H9 (cell line): ENCODE measurements at regions not wholly inside any gene's neighbourhood (a gene's known extent, or its start where the extent isn't known, plus 50 kb on each side); places are given as distances from the start of the nearest gene placed in this dataset.

Source experiments
- DNase-seq: peaks from one replicate; pipeline ENCODE4 v3.0.0-alpha.2; 2017
- H2AFZ ChIP-seq: one replicate; pipeline ENCODE4 v1.6.1; 2013; ENCODE audit warnings: mild to moderate bottlenecking, low read length, control low read depth, moderate library complexity
- H2AK5ac ChIP-seq: 2 replicates; pipeline ENCODE4 v1.6.1; 2013; ENCODE audit warnings: low read length, control low read depth, mixed read lengths; ENCODE audit not compliant: insufficient read length
- H2BK120ac ChIP-seq: one replicate; pipeline ENCODE4 v1.6.1; 2013; ENCODE audit warnings: low read depth, mild to moderate bottlenecking, low read length, control low read depth, inconsistent platforms; ENCODE audit not compliant: poor library complexity, severe bottlenecking
- H2BK12ac ChIP-seq: 2 replicates; pipeline ENCODE4 v1.6.1; 2013; ENCODE audit warnings: low read length, control low read depth, mixed read lengths, low read depth; ENCODE audit not compliant: insufficient read length
- H2BK15ac ChIP-seq: 2 replicates; pipeline ENCODE4 v1.6.1; 2013; ENCODE audit warnings: low read depth, low read length, control low read depth
- H2BK20ac ChIP-seq: one replicate; pipeline ENCODE4 v1.6.1; 2013; ENCODE audit warnings: low read depth, mild to moderate bottlenecking, low read length, control low read depth, inconsistent platforms; ENCODE audit not compliant: poor library complexity, severe bottlenecking
- H2BK5ac ChIP-seq: 2 replicates; pipeline ENCODE4 v1.6.1; 2013; ENCODE audit warnings: low read length, control low read depth, mixed read lengths; ENCODE audit not compliant: insufficient read length
- H3K14ac ChIP-seq: 2 replicates; pipeline ENCODE4 v1.6.1; 2013; ENCODE audit warnings: low read length, control low read depth; ENCODE audit not compliant: insufficient read depth
- H3K18ac ChIP-seq: 2 replicates; pipeline ENCODE4 v1.6.1; 2013; ENCODE audit warnings: low read depth, mild to moderate bottlenecking, mixed read lengths, low read length, control low read depth; ENCODE audit not compliant: insufficient read length
- H3K23ac ChIP-seq: 2 replicates; pipeline ENCODE4 v1.6.1; 2013; ENCODE audit warnings: low read length, control low read depth, mixed read lengths, low read depth; ENCODE audit not compliant: insufficient read length
- H3K23me2 ChIP-seq: 2 replicates; pipeline ENCODE4 v1.6.1; 2013; ENCODE audit warnings: low read depth, mild to moderate bottlenecking, mixed read lengths, low read length, control low read depth; ENCODE audit not compliant: insufficient read length, poor library complexity, severe bottlenecking
- H3K27ac ChIP-seq: 2 replicates; pipeline ENCODE4 v1.5.1; 2013; ENCODE audit warnings: low read length, control low read depth, mixed read lengths, low read depth; ENCODE audit not compliant: insufficient read length
- H3K27me3 ChIP-seq: 2 replicates; pipeline ENCODE4 v1.6.1; 2013; ENCODE audit warnings: low read length, control low read depth, inconsistent platforms; ENCODE audit not compliant: insufficient read depth
- H3K4ac ChIP-seq: 2 replicates; pipeline ENCODE4 v1.6.1; 2013; ENCODE audit warnings: low read depth, mild to moderate bottlenecking, control low read depth, inconsistent platforms, low read length, moderate library complexity
- H3K4me1 ChIP-seq: 2 replicates; pipeline ENCODE4 v1.6.1; 2013; ENCODE audit warnings: low read length, control low read depth, inconsistent platforms; ENCODE audit not compliant: insufficient read depth
- H3K4me2 ChIP-seq: 2 replicates; pipeline ENCODE4 v1.6.1; 2013; ENCODE audit warnings: low read length, control low read depth, mixed read lengths; ENCODE audit not compliant: insufficient read length, insufficient read depth
- H3K56ac ChIP-seq: 2 replicates; pipeline ENCODE4 v1.6.1; 2013; ENCODE audit warnings: low read depth, mild to moderate bottlenecking, mixed read lengths, low read length, control low read depth; ENCODE audit not compliant: insufficient read length
- H3K79me1 ChIP-seq: 2 replicates; pipeline ENCODE4 v1.6.1; 2013; ENCODE audit warnings: low read depth, mild to moderate bottlenecking, moderate library complexity, low read length, control low read depth, inconsistent platforms; ENCODE audit not compliant: insufficient read depth, poor library complexity, severe bottlenecking
- H3K79me2 ChIP-seq: 2 replicates; pipeline ENCODE4 v1.6.1; 2013; ENCODE audit warnings: low read length, control low read depth, inconsistent platforms; ENCODE audit not compliant: insufficient read depth
- H3K9ac ChIP-seq: 2 replicates; pipeline ENCODE4 v1.6.1; 2013; ENCODE audit warnings: low read length, control low read depth, mixed read lengths; ENCODE audit not compliant: insufficient read length; ENCODE audit errors: extremely low read depth
- H3K9me3 ChIP-seq: one replicate; pipeline ENCODE4 v1.6.1; 2013; ENCODE audit warnings: low read depth, low read length, inconsistent platforms; ENCODE audit not compliant: control insufficient read depth
- H3T11ph ChIP-seq: one replicate; pipeline ENCODE4 v1.6.1; 2013; ENCODE audit warnings: mild to moderate bottlenecking, low read length, control low read depth, inconsistent platforms
- H4K20me1 ChIP-seq: one replicate; pipeline ENCODE4 v1.6.1; 2013; ENCODE audit not compliant: control insufficient read depth, insufficient read length, insufficient read depth
- H4K5ac ChIP-seq: 2 replicates; pipeline ENCODE4 v1.6.1; 2013; ENCODE audit warnings: low read depth, mild to moderate bottlenecking, mixed read lengths, low read length, control low read depth; ENCODE audit not compliant: insufficient read length
- H4K8ac ChIP-seq: replicated peaks from 2 replicates; pipeline ENCODE4 v1.6.1; 2013; ENCODE audit warnings: low read length, control low read depth, mixed read lengths, low read depth; ENCODE audit not compliant: insufficient read length
- H4K91ac ChIP-seq: 2 replicates; pipeline ENCODE4 v1.6.1; 2013; ENCODE audit warnings: low read depth, mild to moderate bottlenecking, moderate library complexity, mixed read lengths, low read length, control low read depth; ENCODE audit not compliant: insufficient read length
- H3K27ac Mint-ChIP-seq, 3 experiments: 2 replicates in 2 of 3; 3 replicates in 1 of 3; pipeline ENCODE4 v1.8.0; 2020 to 2021; ENCODE audit warnings: mixed read lengths in 3 of 3, mild to moderate bottlenecking in 1 of 3, moderate library complexity in 1 of 3
- H3K27me3 Mint-ChIP-seq: 2 replicates; pipeline ENCODE4 v1.8.0; 2021; ENCODE audit warnings: low read depth, mild to moderate bottlenecking, moderate library complexity, mixed read lengths
- H3K36me3 Mint-ChIP-seq, 3 experiments: 2 replicates in 2 of 3; 3 replicates in 1 of 3; pipeline ENCODE4 v1.8.0; 2020 to 2021; ENCODE audit warnings: low read depth in 3 of 3, mixed read lengths in 3 of 3; ENCODE audit not compliant: insufficient read depth in 1 of 3
- H3K4me1 Mint-ChIP-seq, 2 experiments: 2 replicates each; pipeline ENCODE4 v1.8.0; 2020; ENCODE audit warnings: mixed read lengths in 2 of 2
- H3K4me3 Mint-ChIP-seq, 2 experiments: 2 replicates in 1 of 2; 3 replicates in 1 of 2; pipeline ENCODE4 v1.8.0; 2020 to 2021; ENCODE audit warnings: mild to moderate bottlenecking in 2 of 2, mixed read lengths in 2 of 2, moderate library complexity in 1 of 2
- H3K9me3 Mint-ChIP-seq, 2 experiments: 2 replicates in 1 of 2; 3 replicates in 1 of 2; pipeline ENCODE4 v1.8.0; 2020; ENCODE audit warnings: mild to moderate bottlenecking in 2 of 2, mixed read lengths in 2 of 2, moderate library complexity in 1 of 2
- CTCF ChIP-seq: fragments of 200-600 bp; sonication (generic); conservative IDR thresholded peaks from 3 replicates; pipeline ENCODE4 v1.8.0; 2021; ENCODE audit warnings: antibody characterized with exemption, mild to moderate bottlenecking
- WGBS: extraction: QIAGEN DNeasy Blood & Tissue Kit; methylation state at CpG from one replicate; pipeline ENCODE4 v1.1.7; 2013; ENCODE audit warnings: missing lambda C conversion rate, low lambda C conversion rate, mixed read lengths; ENCODE audit not compliant: insufficient read length; ENCODE audit errors: extremely low coverage; 5-methylcytosine and 5-hydroxymethylcytosine counted together

DNA sequence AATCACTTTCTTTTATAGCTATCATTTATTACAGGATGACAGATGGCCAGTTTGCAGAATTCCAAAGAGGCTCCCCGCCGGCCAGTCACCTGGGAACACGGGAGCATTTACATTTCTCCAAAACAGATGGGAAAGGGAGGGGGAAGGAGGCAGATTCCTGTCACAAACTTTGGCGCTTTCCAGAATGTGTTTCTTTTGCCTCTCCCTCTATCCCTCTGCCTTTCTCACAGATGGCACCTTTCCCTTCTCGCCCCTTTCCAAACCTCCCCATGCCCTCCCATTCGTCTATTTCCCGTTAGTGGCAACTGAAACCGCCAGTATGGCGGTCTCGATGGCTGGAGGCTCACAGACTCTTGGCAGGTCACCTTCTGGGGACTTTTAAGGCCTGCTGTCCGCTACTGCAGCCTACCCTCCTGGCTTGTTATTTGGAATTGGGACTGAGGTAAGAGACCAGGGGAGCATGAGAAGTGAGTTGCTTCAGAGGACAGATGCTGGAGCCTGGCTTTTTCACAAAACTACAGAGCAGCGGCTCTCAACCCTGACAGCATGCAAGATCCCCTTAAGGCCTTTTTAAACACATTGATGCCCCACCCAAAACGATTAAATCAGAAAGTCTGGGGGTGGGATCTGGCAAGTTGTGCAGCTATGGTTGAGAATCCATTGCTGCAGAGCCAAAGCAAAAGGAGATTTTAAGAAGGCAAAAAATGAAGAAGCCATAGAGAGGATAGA, 161.5 kb upstream of the VASH1 start:
- Mint-ChIP-seq H3K9me3 (peaks cover 7 to 11% of the 10 kb centered on the region in 2 experiments), H3K4me3 (no peak overlapping the region; a peak in 1 of 5 replicates), H3K27ac (peak overlapping the region in 1 of 3 experiments; percentile 11; a peak in 1 of 7 replicates), H3K27me3 (peaks cover 2% of the 10 kb centered on the region; the same call in 1 of the 2 replicates), H3K4me1 (peaks cover 15 to 20% of the 10 kb centered on the region in 2 experiments), H3K36me3 (peaks cover 0 to 7% (median 4%) of the 10 kb centered on the region in 3 experiments; a peak in 3 of 7 replicates)
- Histone ChIP-seq H2BK15ac (no peak overlapping the region), H3K4me2 (no peak overlapping the region), H3K9ac (no peak overlapping the region), H3K14ac (no peak overlapping the region), H3K4ac (no peak overlapping the region), H3T11ph (no peak overlapping the region), H3K4me1 (peaks cover 4% of the 10 kb centered on the region; the same call in 1 of the 2 replicates), H2BK120ac (no peak overlapping the region), H4K8ac (no peak overlapping the region), H2AFZ (no peak overlapping the region), H2BK5ac (no peak overlapping the region), H4K20me1 (no peaks in the 10 kb centered on the region), H4K91ac (no peak overlapping the region), H2BK20ac (no peak overlapping the region), H3K18ac (no peak overlapping the region), H3K27me3 (no peaks in the 10 kb centered on the region), H3K56ac (no peak overlapping the region), H3K23ac (no peak overlapping the region), H3K79me2 (no peaks in the 10 kb centered on the region), H3K9me3 (no peaks in the 10 kb centered on the region), H4K5ac (no peak overlapping the region), H2BK12ac (no peak overlapping the region), H3K27ac (no peak overlapping the region), H2AK5ac (no peak overlapping the region), H3K23me2 (no peaks in the 10 kb centered on the region), H3K79me1 (no peaks in the 10 kb centered on the region)
- no peak for DNase-seq
- TF ChIP-seq CTCF = no peak
- WGBS = no CpG with 5 or more reads among the region's 13 CpGs
